Activated CD8-positive, alpha-beta T cell treated with anti-CD3 and anti-CD28 coated beads for 36 hours (primary cell): ENCODE measurements at regions not wholly inside any gene's neighbourhood (a gene's known extent, or its start where the extent isn't known, plus 50 kb on each side); places are given as distances from the start of the nearest gene placed in this dataset.

Experiments used
- ATAC-seq: fragments of 200-7000 bp; cut with Tn5 transposase; one replicate; pipeline ENCODE4 v1.10.0; 2021; ENCODE audit warnings: mild to moderate bottlenecking, moderate library complexity
- CTCF ChIA-PET: fragments of 350-600 bp; sonication (Branson Sonifier 250); formaldehyde crosslinking; loops from one replicate; lab custom pipeline; 2021; ENCODE audit warnings: antibody characterized with exemption; lab: Charles Lee
- POLR2A ChIA-PET: fragments of 350-600 bp; sonication (Branson Sonifier 250); formaldehyde crosslinking; loops from one replicate; lab custom pipeline; 2021; ENCODE audit warnings: antibody characterized with exemption; lab: Charles Lee
- DNase-seq: peaks from one replicate; pipeline ENCODE4 v3.0.0-alpha.2; 2020
- H3K27ac Mint-ChIP-seq: one replicate; pipeline ENCODE4 v1.8.0; 2021; ENCODE audit warnings: mild to moderate bottlenecking, mixed read lengths
- H3K27me3 Mint-ChIP-seq: one replicate; pipeline ENCODE4 v1.8.0; 2021; ENCODE audit warnings: mixed read lengths
- H3K36me3 Mint-ChIP-seq: one replicate; pipeline ENCODE4 v1.8.0; 2021; ENCODE audit warnings: low read depth, mixed read lengths
- H3K4me1 Mint-ChIP-seq: one replicate; pipeline ENCODE4 v1.8.0; 2021; ENCODE audit warnings: low read depth, mixed read lengths
- H3K4me3 Mint-ChIP-seq: one replicate; pipeline ENCODE4 v1.8.0; 2021; ENCODE audit warnings: mild to moderate bottlenecking, moderate library complexity, mixed read lengths
- H3K9me3 Mint-ChIP-seq: one replicate; pipeline ENCODE4 v1.8.0; 2021; ENCODE audit warnings: mixed read lengths
- intact Hi-C: fragments of 100-400 bp; cut with micrococcal nuclease; formaldehyde crosslinking; loops from one replicate; pipeline ENCODE4 v1.10.0; 2022
- TF ChIP-seq, protein P1 (sequence below): fragments of 200-600 bp; IDR thresholded peaks from one replicate; pipeline ENCODE4 v1.8.0; 2022; ENCODE audit warnings: antibody characterized with exemption, mild to moderate bottlenecking

DNA sequence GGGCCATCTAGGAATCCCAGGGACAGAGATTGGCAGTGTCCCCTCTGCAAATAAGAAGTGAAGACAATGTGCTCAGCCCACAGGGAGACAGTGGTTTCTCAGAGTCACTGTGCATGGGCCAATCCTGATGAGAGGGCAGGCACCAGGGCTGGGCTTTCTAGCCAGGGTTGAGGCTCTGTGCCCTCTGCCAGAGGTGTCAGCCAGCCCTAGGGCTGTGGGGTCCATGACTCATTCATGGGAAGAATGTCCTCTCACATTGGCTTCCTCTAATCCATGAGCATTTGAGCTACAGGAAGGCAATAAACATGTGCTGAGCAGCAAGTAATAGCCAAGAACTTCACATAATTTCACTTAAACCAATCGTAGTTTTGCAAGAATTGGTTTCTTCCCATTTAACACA, 482.0 kb upstream of the MGMT start:
- H3K27me3 Mint-ChIP-seq: no peaks in the 10 kb centered on the region
- DNase-seq (no peak), ATAC-seq (no peak)
- H3K4me3 Mint-ChIP-seq: no peak overlapping the region
- no peaks in the 10 kb centered on the region for H3K9me3 Mint-ChIP-seq
- TF ChIP-seq, protein P1, sequence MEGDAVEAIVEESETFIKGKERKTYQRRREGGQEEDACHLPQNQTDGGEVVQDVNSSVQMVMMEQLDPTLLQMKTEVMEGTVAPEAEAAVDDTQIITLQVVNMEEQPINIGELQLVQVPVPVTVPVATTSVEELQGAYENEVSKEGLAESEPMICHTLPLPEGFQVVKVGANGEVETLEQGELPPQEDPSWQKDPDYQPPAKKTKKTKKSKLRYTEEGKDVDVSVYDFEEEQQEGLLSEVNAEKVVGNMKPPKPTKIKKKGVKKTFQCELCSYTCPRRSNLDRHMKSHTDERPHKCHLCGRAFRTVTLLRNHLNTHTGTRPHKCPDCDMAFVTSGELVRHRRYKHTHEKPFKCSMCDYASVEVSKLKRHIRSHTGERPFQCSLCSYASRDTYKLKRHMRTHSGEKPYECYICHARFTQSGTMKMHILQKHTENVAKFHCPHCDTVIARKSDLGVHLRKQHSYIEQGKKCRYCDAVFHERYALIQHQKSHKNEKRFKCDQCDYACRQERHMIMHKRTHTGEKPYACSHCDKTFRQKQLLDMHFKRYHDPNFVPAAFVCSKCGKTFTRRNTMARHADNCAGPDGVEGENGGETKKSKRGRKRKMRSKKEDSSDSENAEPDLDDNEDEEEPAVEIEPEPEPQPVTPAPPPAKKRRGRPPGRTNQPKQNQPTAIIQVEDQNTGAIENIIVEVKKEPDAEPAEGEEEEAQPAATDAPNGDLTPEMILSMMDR: no peak
- H3K36me3 Mint-ChIP-seq: no peaks in the 10 kb centered on the region
- intact Hi-C loops: no loop called here
- H3K4me1 Mint-ChIP-seq: no peaks in the 10 kb centered on the region
- POLR2A ChIA-PET: no interaction called here
- CTCF ChIA-PET: no interaction called here
- H3K27ac Mint-ChIP-seq: no peak overlapping the region

DNA sequence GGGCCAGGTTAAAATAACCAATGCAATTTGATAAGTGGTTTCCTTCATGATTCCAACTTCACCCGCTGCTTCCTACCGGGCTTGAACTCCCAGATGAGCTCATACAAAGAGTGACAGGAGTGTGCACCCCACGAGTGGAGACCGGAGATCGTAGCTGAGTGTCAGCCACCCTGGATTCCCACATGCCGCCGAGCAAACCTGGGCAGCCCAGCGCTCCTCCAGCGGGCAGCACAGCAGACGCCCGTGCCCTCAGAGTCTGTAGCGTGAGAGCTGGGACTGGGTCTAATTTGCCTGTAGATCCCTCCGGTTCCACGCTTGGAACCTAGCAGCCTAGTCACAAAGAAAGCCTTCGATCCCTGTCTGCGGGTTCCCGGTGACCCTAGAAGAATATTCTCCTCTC, 476.1 kb upstream of the MGMT start:
- H3K36me3 Mint-ChIP-seq: no peaks in the 10 kb centered on the region
- no peak overlapping the region for H3K27ac Mint-ChIP-seq
- intact Hi-C loops: no loop called here
- no peaks in the 10 kb centered on the region for H3K4me1 Mint-ChIP-seq
- TF ChIP-seq, protein P1: no peak
- no peak overlapping the region for H3K4me3 Mint-ChIP-seq
- no peaks in the 10 kb centered on the region for H3K9me3 Mint-ChIP-seq
- ATAC-seq (no peak), DNase-seq (no peak)
- ChIA-PET POLR2A (no interaction called here), CTCF (no interaction called here)
- H3K27me3 Mint-ChIP-seq: peaks cover 1% of the 10 kb centered on the region

- TF ChIP-seq, protein P1: no peak
- CTCF ChIA-PET: no interaction called here
- ATAC-seq (no peak), DNase-seq (no peak)
- Mint-ChIP-seq H3K4me1 (no peaks in the 10 kb centered on the region), H3K9me3 (no peaks in the 10 kb centered on the region), H3K36me3 (no peaks in the 10 kb centered on the region), H3K27me3 (peaks cover 1% of the 10 kb centered on the region), H3K4me3 (no peak overlapping the region), H3K27ac (no peak overlapping the region)
- intact Hi-C loops: no loop called here
- POLR2A ChIA-PET: no interaction called here
Measured at GRCh38 chr10:128992770-128993169, 474.3 kb upstream of the MGMT start.

GRCh38 chr10:128993443-128993842, 473.6 kb upstream of the MGMT start:
- DNase-seq (no peak), ATAC-seq (no peak)
- intact Hi-C loops: no loop called here
- H3K4me3 Mint-ChIP-seq: no peak overlapping the region
- no peaks in the 10 kb centered on the region for H3K9me3 Mint-ChIP-seq
- no peaks in the 10 kb centered on the region for H3K36me3 Mint-ChIP-seq
- CTCF ChIA-PET: no interaction called here
- H3K4me1 Mint-ChIP-seq: no peaks in the 10 kb centered on the region
- peaks cover 1% of the 10 kb centered on the region for H3K27me3 Mint-ChIP-seq
- POLR2A ChIA-PET: no interaction called here
- TF ChIP-seq, protein P1: no peak
- H3K27ac Mint-ChIP-seq: no peak overlapping the region

- Mint-ChIP-seq H3K4me3 (no peak overlapping the region), H3K36me3 (no peaks in the 10 kb centered on the region), H3K9me3 (no peaks in the 10 kb centered on the region), H3K4me1 (no peaks in the 10 kb centered on the region), H3K27me3 (peaks cover 1% of the 10 kb centered on the region), H3K27ac (no peak overlapping the region)
- ATAC-seq (no peak), DNase-seq (no peak)
- TF ChIP-seq, protein P1: no peak
- POLR2A ChIA-PET: no interaction called here
- CTCF ChIA-PET: no interaction called here
- intact Hi-C loops: no loop called here
Measured at GRCh38 chr10:128993911-128994538, 473.0 kb upstream of the MGMT start.
